NCI-H69 (cell line): ENCODE measurements at regions not wholly inside any gene's neighbourhood (a gene's known extent, or its start where the extent isn't known, plus 50 kb on each side); places are given as distances from the start of the nearest gene placed in this dataset.
"Not testable (repeated sequence)": the region's sequence is repeated elsewhere in the genome, so short reads cannot be mapped to it uniquely, and the experiment has no call there.

Experiments
- DNase-seq: peaks from one replicate; lab custom pipeline; 2025; lab: John Stamatoyannopoulos, UW

DNA sequence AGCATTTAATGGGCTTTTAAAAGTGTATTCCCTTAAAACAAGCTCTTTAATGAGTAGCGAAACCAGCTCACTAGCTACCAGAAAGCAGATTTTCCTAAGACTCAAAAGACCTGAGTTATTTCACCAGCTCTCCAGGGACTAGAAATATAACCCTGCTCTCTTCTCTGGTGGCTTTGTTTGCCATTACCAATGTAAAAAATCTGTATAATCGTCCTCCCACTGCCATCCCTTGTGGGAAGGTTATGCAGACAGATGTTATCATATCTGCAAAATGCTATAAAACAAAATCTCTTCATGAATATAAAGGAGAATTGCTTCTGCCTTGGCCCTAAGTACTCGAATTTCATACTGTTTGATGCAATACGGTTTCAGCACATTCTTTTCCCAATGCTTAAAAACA, 335.2 kb downstream of the NUP35 start:
- DNase-seq: peak; percentile 34

DNA sequence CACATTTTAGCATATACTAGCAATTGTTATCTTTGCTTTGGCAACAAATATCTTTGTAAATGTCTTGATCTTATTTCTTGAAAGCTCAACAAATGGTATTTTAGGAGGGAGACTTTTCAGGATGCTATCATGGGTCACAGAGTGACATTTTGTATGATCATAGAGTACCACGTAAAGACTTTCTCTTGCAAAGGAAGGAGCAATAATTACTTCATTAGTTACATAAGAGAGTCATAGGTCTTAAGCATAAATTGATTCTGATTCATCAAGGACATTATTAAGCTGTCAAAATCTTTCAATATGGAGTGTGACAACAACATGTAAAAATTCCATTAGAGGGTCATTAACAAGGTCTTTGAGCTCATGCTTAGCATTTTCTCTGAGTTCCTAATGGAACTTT, 339.6 kb downstream of the NUP35 start:
- no peak for DNase-seq

GRCh38 chr2:183465048-183465447, 340.8 kb downstream of the NUP35 start:
- no peak for DNase-seq

GRCh38 chr2:183474912-183475695, 350.9 kb downstream of the NUP35 start:
- no peak for DNase-seq

GRCh38 chr2:183476490-183476889, 352.2 kb downstream of the NUP35 start:
- no peak for DNase-seq

DNA sequence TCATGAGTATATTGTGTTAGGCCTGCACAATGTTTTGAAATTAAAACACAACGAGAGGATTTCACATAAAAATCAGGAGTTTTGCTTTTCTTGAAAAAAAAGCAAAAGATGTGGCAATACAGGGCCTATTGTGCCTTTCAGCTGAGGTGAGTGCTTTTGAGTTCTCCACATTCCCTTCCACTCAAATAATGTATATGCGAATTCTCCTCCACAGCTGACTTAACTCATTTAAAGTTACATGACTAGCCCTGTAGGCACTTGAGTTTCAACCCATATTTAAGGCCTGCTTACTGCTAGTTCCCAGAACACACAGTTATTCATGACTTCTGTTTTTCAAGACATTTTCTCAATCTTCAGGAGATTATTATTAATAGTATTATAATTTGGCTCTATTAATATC, 353.1 kb downstream of the NUP35 start:
- no peak for DNase-seq

DNA sequence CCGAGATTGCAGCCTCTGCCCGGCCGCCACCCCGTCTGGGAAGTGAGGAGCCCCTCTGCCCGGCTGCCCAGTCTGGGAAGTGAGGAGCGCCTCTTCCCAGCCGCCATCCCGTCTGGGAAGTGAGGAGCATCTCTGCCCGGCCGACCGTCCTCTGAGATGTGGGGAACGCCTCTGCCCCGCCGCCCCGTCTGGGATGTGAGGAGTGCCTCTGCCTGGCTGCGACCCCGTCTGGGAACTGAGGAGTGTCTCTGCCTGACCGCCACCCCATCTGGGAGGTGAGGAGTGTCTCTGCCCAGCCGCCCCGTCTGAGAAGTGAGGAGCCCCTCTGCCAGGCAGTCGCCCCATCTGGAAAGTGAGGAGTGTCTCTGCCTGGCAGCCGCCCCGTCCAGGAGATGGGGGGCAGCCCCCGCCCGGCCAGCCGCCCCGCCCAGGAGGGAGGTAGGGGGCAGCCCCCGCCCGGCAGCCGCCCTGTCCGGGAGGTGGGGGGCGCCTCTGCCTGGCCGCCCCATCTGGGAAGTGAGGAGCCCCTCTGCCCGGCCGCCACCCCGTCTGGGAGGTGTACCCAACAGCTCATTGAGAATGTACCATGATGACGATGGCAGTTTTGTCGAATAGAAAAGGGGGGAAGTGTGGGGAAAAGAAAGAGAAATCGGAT, 354.8 kb downstream of the NUP35 start:
- not testable (repeated sequence) for DNase-seq

- no peak for DNase-seq
Measured at GRCh38 chr2:183487326-183487725, 363.1 kb downstream of the NUP35 start.

GRCh38 chr2:183488421-183488820, 364.2 kb downstream of the NUP35 start:
- no peak for DNase-seq

- DNase-seq: no peak
Measured at GRCh38 chr2:183490489-183490888, 366.2 kb downstream of the NUP35 start.

GRCh38 chr2:183490914-183491313, 366.7 kb downstream of the NUP35 start:
- DNase-seq: peak; percentile 57

DNA sequence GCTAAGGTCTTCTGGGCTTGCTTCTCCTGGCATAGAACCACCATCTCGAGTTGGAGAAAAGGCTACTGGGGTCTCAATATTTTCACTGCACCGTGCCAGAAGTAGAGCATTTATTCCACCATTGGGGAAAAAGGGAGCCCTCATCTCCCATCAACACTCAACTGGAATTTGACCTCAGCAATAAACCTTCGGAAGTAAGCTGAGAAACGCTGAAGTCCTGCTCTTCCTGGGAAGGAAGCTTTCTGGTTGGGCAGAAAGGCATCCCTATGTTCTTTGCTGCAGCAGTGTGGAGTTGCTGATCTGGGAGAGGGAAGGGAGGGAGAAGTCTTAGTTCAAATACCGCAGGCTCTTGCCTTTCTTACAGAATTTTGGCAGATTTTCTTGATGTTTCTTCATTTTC, 368.8 kb downstream of the NUP35 start:
- DNase-seq: no peak

DNA sequence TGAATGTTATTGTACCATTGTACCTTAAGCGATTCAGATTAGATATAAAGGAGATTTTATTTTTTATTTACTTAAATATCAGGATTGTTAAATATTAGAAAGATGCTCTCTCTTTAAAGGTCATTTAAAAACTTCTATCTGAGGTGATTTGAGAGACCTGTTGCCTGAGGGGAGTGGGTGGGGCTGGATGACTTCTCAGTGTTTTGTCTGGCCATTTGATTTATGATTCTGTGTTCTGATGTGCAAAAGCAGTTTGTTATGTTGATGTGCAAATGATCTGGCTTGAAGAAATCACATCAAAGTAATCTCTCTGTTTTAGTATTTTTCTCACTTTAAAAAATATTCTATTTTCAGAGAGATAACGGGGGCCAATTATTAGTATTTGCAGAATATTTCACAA, 370.8 kb downstream of the NUP35 start:
- DNase-seq: peak; percentile 70

- peak; percentile 61 for DNase-seq
Measured at GRCh38 chr2:183495589-183496267, 371.5 kb downstream of the NUP35 start.

DNA sequence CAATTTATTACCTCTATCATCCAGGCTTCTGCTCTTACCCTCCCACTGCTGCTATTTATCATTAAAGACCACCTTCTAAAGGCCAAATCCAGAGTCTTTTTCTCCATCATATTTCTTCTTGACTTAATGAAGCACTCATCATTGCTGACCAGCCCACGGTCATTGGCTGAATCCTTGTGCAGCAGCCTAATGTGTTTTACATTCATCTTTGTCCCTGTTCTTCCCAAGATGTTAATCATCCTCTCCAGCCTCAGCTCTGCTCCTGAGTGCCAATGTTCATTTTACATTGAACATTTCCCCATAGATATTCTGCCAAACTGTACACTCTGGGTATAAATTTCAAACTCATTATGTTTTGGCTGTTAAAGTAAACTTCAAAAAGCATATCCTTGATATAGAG, 373.6 kb downstream of the NUP35 start:
- no peak for DNase-seq

GRCh38 chr2:183505911-183506310, 381.7 kb downstream of the NUP35 start:
- no peak for DNase-seq

- DNase-seq: no peak
Measured at GRCh38 chr2:183511154-183511553, 386.9 kb downstream of the NUP35 start.

GRCh38 chr2:183519371-183520056, 395.3 kb downstream of the NUP35 start:
- peak; percentile 40 for DNase-seq

DNA sequence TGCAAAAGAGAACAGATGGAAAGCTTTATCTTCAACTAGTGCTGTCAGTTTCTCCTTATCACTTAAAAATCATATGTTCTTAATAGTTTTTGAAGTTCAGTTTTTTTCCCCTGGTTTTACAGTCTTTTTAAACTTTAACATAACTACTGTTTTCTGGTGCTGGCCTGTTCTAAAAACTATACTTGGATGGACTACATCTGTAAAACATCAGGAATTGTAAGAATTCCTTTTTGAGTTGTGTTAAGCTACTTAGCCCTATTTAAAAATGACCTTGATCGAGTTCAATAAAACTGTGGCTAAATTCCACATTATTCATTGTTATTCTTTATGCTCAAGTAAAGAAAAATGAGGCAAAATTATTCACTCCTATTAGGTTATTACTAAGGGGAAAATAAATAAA, 397.7 kb downstream of the NUP35 start:
- DNase-seq: no peak

- no peak for DNase-seq
Measured at GRCh38 chr2:183522489-183523266, 398.4 kb downstream of the NUP35 start.

- no peak for DNase-seq
Measured at GRCh38 chr2:183530333-183530901, 406.2 kb downstream of the NUP35 start.
